CD4-positive, alpha-beta T cell (primary cell): ENCODE measurements at regions not wholly inside any gene's neighbourhood (a gene's known extent, or its start where the extent isn't known, plus 50 kb on each side); places are given as distances from the start of the nearest gene placed in this dataset.

ENCODE experiments used
- ATAC-seq: fragments of 200-7000 bp; cut with Tn5 transposase; one replicate; pipeline ENCODE4 v1.10.0; 2022; ENCODE audit warnings: mild to moderate bottlenecking; ENCODE audit not compliant: poor library complexity
- CTCF ChIA-PET: fragments of 350-600 bp; sonication (Branson Sonifier 250); formaldehyde crosslinking; loops from one replicate; lab custom pipeline; 2021; ENCODE audit warnings: antibody characterized with exemption, inconsistent platforms; lab: Charles Lee
- POLR2A ChIA-PET: fragments of 350-600 bp; sonication (Branson Sonifier 250); formaldehyde crosslinking; loops from one replicate; lab custom pipeline; 2021; ENCODE audit warnings: antibody characterized with exemption, inconsistent platforms; lab: Charles Lee
- DNase-seq, 14 experiments: peaks; one replicate each; pipeline ENCODE4 v3.0.0-alpha.2; 2013 to 2020; ENCODE audit warnings: mixed read lengths in 2 of 14
- H3K27ac ChIP-seq, 2 donors: one replicate each; pipeline versions ENCODE4 v1.5.1 to v1.7.0; 2013; ENCODE audit warnings: low read length in 2 of 2, low read depth in 1 of 2, mild to moderate bottlenecking in 1 of 2
- H3K27me3 ChIP-seq, 2 experiments: 1 replicate in 1 of 2; 2 replicates in 1 of 2; pipeline versions ENCODE4 v1.6.1 to v1.7.0; 2013; ENCODE audit warnings: low read length in 2 of 2, control low read depth in 1 of 2, mild to moderate bottlenecking in 1 of 2, moderate library complexity in 1 of 2; ENCODE audit not compliant: insufficient read depth in 2 of 2, control insufficient read depth in 1 of 2
- H3K36me3 ChIP-seq: one replicate; pipeline ENCODE4 v1.6.1; 2013; ENCODE audit warnings: low read length, control low read depth; ENCODE audit not compliant: insufficient read depth
- H3K4me1 ChIP-seq: one replicate; pipeline ENCODE4 v1.6.1; 2013; ENCODE audit warnings: low read length, control low read depth; ENCODE audit not compliant: insufficient read depth
- H3K4me3 ChIP-seq: one replicate; pipeline ENCODE4 v1.5.1; 2013; ENCODE audit warnings: mild to moderate bottlenecking, low read length, moderate library complexity
- H3K9me3 ChIP-seq, 2 experiments: 1 replicate in 1 of 2; 2 replicates in 1 of 2; pipeline versions ENCODE4 v1.6.1 to v1.7.0; 2013; ENCODE audit warnings: low read length in 2 of 2, mild to moderate bottlenecking in 2 of 2, control low read depth in 1 of 2, moderate library complexity in 1 of 2; ENCODE audit not compliant: control insufficient read depth in 1 of 2, insufficient read depth in 1 of 2
- H3K27ac Mint-ChIP-seq: one replicate; pipeline ENCODE4 v1.8.0; 2020; ENCODE audit warnings: mixed read lengths
- H3K27me3 Mint-ChIP-seq: one replicate; pipeline ENCODE4 v1.8.0; 2021; ENCODE audit warnings: mixed read lengths
- H3K36me3 Mint-ChIP-seq: one replicate; pipeline ENCODE4 v1.8.0; 2021; ENCODE audit warnings: low read depth, mixed read lengths
- H3K4me1 Mint-ChIP-seq: one replicate; pipeline ENCODE4 v1.8.0; 2021; ENCODE audit warnings: low read depth, mixed read lengths
- H3K4me3 Mint-ChIP-seq: one replicate; pipeline ENCODE4 v1.8.0; 2020; ENCODE audit warnings: mild to moderate bottlenecking, mixed read lengths
- H3K9me3 Mint-ChIP-seq: one replicate; pipeline ENCODE4 v1.8.0; 2020; ENCODE audit warnings: mixed read lengths
- CTCF ChIP-seq: fragments of 200-600 bp; IDR thresholded peaks from one replicate; pipeline ENCODE4 v1.8.0; 2022; ENCODE audit warnings: antibody characterized with exemption, mild to moderate bottlenecking
- intact Hi-C, 2 experiments: fragments of 100-400 bp; cut with DNase I in 1 of 2; cut with micrococcal nuclease in 1 of 2; formaldehyde crosslinking; loops; one replicate each; pipeline versions ENCODE4 v1.15.1 to v1.9.0; 2023 to 2025; cut with DNase I, micrococcal nuclease

DNA sequence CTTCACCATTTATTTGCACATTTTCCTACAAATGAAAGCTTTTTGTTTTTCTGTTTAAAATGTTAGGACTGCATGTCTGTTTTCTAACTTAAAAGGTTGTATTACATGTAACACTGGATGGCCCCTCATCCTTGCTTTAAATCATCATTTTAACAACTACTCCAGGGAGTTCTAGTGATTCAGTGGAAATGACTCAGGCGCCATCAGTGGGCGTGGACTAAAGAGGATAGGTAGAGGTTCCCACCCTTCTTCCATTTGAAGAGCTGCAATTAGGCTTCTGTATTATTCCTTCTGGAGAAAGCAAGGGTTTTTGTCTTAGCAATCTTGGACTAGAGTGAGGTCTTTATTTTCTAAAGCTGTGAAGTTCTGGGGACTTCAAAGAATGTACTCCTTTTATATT lies 213.7 kb downstream of the TMEM38B start:
- DNase-seq (no peak), ATAC-seq (no peak)
- Mint-ChIP-seq H3K27me3 (no peaks in the 10 kb centered on the region), H3K27ac (no peak overlapping the region), H3K36me3 (no peaks in the 10 kb centered on the region), H3K4me1 (no peaks in the 10 kb centered on the region), H3K9me3 (no peaks in the 10 kb centered on the region), H3K4me3 (no peak overlapping the region)
- no peaks in the 10 kb centered on the region for H3K4me1 ChIP-seq
- no peak overlapping the region for H3K4me3 ChIP-seq
- no peak for TF ChIP-seq CTCF
- intact Hi-C loops = no loop called here
- POLR2A ChIA-PET = no interaction called here
- H3K36me3 ChIP-seq = no peaks in the 10 kb centered on the region
- no peaks in the 10 kb centered on the region for H3K27me3 ChIP-seq
- no peaks in the 10 kb centered on the region for H3K9me3 ChIP-seq
- no peak overlapping the region for H3K27ac ChIP-seq
- CTCF ChIA-PET = no interaction called here

DNA sequence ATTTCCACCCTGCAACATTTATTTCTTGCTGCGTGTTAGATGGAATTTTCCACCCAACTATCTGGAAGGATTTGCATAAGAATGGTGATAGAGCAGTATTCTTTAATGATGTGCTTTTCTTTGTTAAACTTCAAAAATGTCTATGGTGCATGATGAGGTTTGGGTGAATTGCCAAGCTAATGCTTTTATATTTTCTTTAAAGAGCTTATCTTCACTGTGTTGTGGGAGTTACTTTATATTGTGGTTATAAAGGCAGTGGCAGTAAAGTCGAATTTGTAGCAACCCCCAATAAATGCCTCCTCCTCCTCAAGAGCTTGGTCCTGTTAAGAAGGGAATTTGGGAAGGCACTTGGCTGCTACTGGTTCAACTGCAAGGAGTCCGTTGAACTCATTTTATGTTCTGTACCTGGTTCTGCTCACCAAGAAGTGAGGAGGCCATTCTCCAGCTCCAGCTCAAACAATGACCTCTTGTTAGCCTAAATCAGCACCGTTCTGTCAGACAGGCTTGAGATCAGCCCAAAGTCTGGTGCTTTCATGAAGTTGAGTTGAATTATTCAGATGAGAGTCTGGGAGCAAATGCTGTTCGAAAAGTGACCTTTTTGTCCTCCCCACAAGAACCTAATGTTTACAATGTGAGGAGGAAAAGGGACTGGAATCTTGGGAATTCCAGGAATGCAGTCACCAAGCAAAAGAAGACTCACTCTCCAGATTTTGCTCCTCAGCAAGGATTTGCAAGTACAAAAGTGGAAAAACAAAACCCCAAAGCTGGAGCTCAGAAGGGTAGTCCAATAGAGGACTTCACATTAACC lies 217.0 kb downstream of the TMEM38B start:
- ATAC-seq = no peak
- no peak for TF ChIP-seq CTCF
- H3K9me3 ChIP-seq = no peaks in the 10 kb centered on the region
- no peaks in the 10 kb centered on the region for H3K4me1 ChIP-seq
- no peaks in the 10 kb centered on the region for H3K36me3 ChIP-seq
- H3K4me3 Mint-ChIP-seq = no peak overlapping the region
- ChIA-PET POLR2A (no interaction called here), CTCF (no interaction called here)
- H3K4me3 ChIP-seq = no peak overlapping the region
- H3K9me3 Mint-ChIP-seq = no peaks in the 10 kb centered on the region
- H3K27ac Mint-ChIP-seq = no peak overlapping the region
- no peaks in the 10 kb centered on the region for H3K36me3 Mint-ChIP-seq
- H3K27me3 ChIP-seq = no peaks in the 10 kb centered on the region
- no peak overlapping the region for H3K27ac ChIP-seq
- H3K4me1 Mint-ChIP-seq = no peaks in the 10 kb centered on the region
- intact Hi-C loops = no loop called here
- no peak for DNase-seq
- H3K27me3 Mint-ChIP-seq = no peaks in the 10 kb centered on the region

- H3K4me1 Mint-ChIP-seq = no peaks in the 10 kb centered on the region
- intact Hi-C loops = no loop called here
- Histone ChIP-seq H3K27me3 (no peaks in the 10 kb centered on the region), H3K4me3 (no peak overlapping the region), H3K9me3 (no peaks in the 10 kb centered on the region), H3K27ac (no peak overlapping the region), H3K36me3 (no peaks in the 10 kb centered on the region), H3K4me1 (no peaks in the 10 kb centered on the region)
- ATAC-seq (no peak), DNase-seq (no peak)
- POLR2A ChIA-PET = no interaction called here
- TF ChIP-seq CTCF = no peak
- no peaks in the 10 kb centered on the region for H3K36me3 Mint-ChIP-seq
- no peaks in the 10 kb centered on the region for H3K9me3 Mint-ChIP-seq
- no peak overlapping the region for H3K4me3 Mint-ChIP-seq
- H3K27ac Mint-ChIP-seq = no peak overlapping the region
- H3K27me3 Mint-ChIP-seq = no peaks in the 10 kb centered on the region
- CTCF ChIA-PET = no interaction called here
These were observed 218.0 kb downstream of the TMEM38B start for GRCh38 chr9:105912157-105912862.
